Posterior cingulate gyrus (tissue), 11 donors: ENCODE measurements at regions not wholly inside any gene's neighbourhood (a gene's known extent, or its start where the extent isn't known, plus 50 kb on each side); places are given as distances from the start of the nearest gene placed in this dataset.

ENCODE experiments used
- DNase-seq, 10 donors: peaks; one replicate each; pipeline versions ENCODE4 v3.0.0 to v3.0.0-alpha.2; 2020 to 2021; ENCODE audit warnings: mixed read lengths in 3 of 10
- intact Hi-C: fragments of 100-400 bp; cut with DNase I; formaldehyde crosslinking; loops from one replicate; pipeline ENCODE4 v1.15.1; 2023

GRCh38 chr5:53323511-53323910 lies 156.9 kb upstream of the FST start:
- intact Hi-C loops: no loop called here
- DNase-seq: no peak

- intact Hi-C loops: no loop called here
Measured at GRCh38 chr5:53323943-53324642, 156.3 kb upstream of the FST start.

GRCh38 chr5:53326424-53327153 lies 153.8 kb upstream of the FST start:
- intact Hi-C loops: no loop called here
- DNase-seq: no peak

More at GRCh38 chr5:53323943-53324642, 156.3 kb upstream of the FST start:
- no peak for DNase-seq

- intact Hi-C loops: no loop called here
- no peak for DNase-seq
Measured at GRCh38 chr5:53327811-53328334, 152.6 kb upstream of the FST start.

DNA sequence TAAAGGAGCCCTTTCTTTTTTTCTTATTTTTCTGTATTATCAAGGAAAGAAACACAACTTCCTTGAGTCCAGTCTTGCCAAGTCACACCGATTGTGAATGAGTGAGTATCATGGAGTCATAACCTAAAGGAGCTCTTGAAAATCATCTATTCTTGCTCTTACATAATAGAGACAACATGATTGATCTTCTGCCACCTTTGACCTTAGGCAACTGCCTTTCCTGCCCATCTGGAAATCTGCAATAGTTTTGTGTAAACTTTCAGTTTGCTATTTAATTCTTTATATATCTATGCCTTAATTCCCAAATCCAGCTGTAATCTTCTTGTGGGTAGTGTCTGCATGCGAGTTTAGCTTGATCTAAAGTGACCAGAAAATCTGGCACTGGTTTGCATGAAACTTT lies 149.9 kb upstream of the FST start:
- intact Hi-C loops: no loop called here
- no peak for DNase-seq

DNA sequence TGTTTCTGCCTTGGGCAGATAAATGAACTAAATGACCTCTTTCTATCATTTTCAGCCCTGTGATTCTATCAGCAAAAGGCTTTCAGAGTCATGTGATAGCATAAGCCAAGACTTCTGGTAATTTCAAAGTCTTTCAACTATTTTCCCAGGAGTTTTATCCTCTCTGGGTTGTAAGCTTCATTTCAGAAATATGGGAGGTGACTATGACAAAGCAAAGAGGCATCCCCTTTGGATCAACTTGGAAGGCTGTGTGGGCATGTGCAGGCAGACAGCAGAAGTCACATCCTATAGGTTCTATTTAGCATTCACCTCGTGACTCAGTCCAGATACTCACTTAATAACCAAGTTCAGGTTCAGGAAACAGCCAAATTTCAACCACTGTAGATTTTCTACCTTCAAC lies 149.0 kb upstream of the FST start:
- intact Hi-C loops: no loop called here
- DNase-seq: no peak

GRCh38 chr5:53333160-53333559 lies 147.3 kb upstream of the FST start:
- DNase-seq: no peak
- intact Hi-C loops: no loop called here

DNA sequence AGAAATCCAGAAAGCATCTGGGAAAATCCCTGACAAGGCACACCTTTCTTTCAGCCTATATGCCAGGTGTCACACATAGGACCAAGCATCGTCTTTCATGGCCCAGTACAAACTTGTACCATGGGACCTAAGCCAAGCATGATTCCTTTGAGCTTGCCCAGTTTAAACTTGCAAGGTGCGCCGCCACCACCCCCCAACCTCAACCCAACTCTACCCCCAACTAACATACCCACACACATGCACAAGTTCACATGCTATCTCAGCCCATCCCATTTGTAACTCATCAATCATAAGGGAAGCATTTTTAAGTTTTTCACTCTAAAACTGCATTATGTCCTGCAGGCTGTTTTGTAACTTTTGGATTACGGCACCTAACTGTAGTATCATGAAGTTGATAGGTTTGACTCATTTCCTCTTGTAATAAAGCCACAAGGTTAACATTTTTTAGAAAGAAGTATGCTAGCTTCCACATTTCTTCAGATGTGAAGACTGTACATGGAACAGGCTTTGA lies 145.9 kb upstream of the FST start:
- no peak for DNase-seq
- intact Hi-C loops: no loop called here

- intact Hi-C loops: no loop called here
- DNase-seq: no peak
Measured at GRCh38 chr5:53335115-53335514, 145.3 kb upstream of the FST start.

- intact Hi-C loops: no loop called here
- no peak for DNase-seq
Measured at GRCh38 chr5:53337827-53338226, 142.6 kb upstream of the FST start.

DNA sequence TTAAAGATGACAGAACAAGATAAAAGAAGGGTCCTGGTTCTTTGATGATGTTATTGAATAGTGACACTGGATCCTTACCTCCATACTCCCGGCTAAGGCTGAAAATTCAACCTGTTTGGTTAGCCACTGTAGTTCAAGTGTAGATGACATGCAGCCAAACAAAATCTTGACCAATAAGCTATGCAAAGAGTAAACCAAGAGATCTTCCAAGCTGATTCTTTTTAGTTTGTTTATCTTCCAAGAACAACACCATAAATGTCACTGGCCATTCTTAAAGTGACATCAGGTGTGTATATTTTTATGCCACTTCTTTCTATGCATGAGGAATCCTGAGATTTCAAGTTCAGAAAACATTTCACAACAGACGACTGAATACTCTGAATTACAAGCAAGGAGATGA lies 141.5 kb upstream of the FST start:
- intact Hi-C loops: no loop called here

GRCh38 chr5:53339962-53340540 lies 140.4 kb upstream of the FST start:
- DNase-seq: no peak
- intact Hi-C loops: no loop called here

More for the DNA sequence above, 141.5 kb upstream of the FST start:
- DNase-seq: no peak

GRCh38 chr5:53340956-53341750 lies 139.3 kb upstream of the FST start:
- no peak for DNase-seq
- intact Hi-C loops: no loop called here

- intact Hi-C loops: no loop called here
- DNase-seq: no peak
Measured at GRCh38 chr5:53342236-53342635, 138.2 kb upstream of the FST start.

- intact Hi-C loops: no loop called here
- DNase-seq: no peak
Measured at GRCh38 chr5:53343187-53343586, 137.2 kb upstream of the FST start.

GRCh38 chr5:53350368-53350767 lies 130.1 kb upstream of the FST start:
- intact Hi-C loops: no loop called here
- no peak for DNase-seq

GRCh38 chr5:53350991-53351770 lies 129.2 kb upstream of the FST start:
- no peak for DNase-seq
- intact Hi-C loops: no loop called here

GRCh38 chr5:53355316-53355715 lies 125.1 kb upstream of the FST start:
- intact Hi-C loops: no loop called here
- DNase-seq: no peak

DNA sequence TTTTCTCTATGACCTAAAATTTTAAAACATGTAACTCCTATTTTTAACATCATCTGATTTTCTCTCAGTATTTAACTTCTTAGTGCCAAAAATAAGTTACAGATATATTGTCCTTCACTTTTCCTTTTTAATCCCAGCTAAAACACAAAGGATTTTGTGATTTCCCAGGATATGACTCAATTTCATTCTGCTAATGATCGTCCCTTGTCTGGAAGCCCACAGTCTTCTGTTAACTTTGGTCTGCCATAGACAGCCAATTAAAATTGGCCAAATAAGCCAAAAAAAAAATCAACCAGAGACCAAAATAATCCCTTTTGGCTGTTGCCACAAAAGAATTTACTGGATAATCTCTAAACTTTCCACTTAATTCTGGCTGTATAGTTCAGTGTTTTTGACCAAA lies 124.5 kb upstream of the FST start:
- intact Hi-C loops: no loop called here
- no peak for DNase-seq

- DNase-seq: no peak
- intact Hi-C loops: no loop called here
Measured at GRCh38 chr5:53357439-53357838, 123.0 kb upstream of the FST start.
